Hepatocyte (in vitro differentiated cells): ENCODE measurements at regions not wholly inside any gene's neighbourhood (a gene's known extent, or its start where the extent isn't known, plus 50 kb on each side); places are given as distances from the start of the nearest gene placed in this dataset.

ENCODE experiments used
- DNase-seq: peaks from one replicate; pipeline ENCODE4 v3.0.0-alpha.2; 2016; ENCODE audit warnings: low spot score
- H2AFZ ChIP-seq: fragments of 200-600 bp; sonication (generic); 2 replicates; pipeline ENCODE4 v1.6.0; 2016; ENCODE audit warnings: antibody characterized with exemption, mild to moderate bottlenecking
- H3K27ac ChIP-seq: fragments of 200-600 bp; sonication (generic); 2 replicates; pipeline ENCODE4 v1.5.1; 2016; ENCODE audit warnings: mild to moderate bottlenecking
- H3K27me3 ChIP-seq: fragments of 200-600 bp; sonication (generic); 2 replicates; pipeline ENCODE4 v1.6.1; 2016
- H3K36me3 ChIP-seq: fragments of 200-600 bp; sonication (generic); replicated peaks from 2 replicates; pipeline ENCODE4 v1.5.1; 2016; ENCODE audit warnings: low read depth; ENCODE audit not compliant: insufficient read depth
- H3K4me1 ChIP-seq: fragments of 200-600 bp; sonication (generic); 2 replicates; pipeline ENCODE4 v1.5.1; 2016; ENCODE audit warnings: mild to moderate bottlenecking, moderate library complexity; ENCODE audit not compliant: insufficient read depth
- H3K4me2 ChIP-seq: fragments of 200-600 bp; sonication (generic); 2 replicates; pipeline ENCODE4 v1.6.0; 2016
- H3K4me3 ChIP-seq: fragments of 200-600 bp; sonication (generic); 2 replicates; pipeline ENCODE4 v1.5.1; 2016; ENCODE audit warnings: mild to moderate bottlenecking
- H3K79me2 ChIP-seq: fragments of 200-600 bp; sonication (generic); 2 replicates; pipeline ENCODE4 v1.6.0; 2017; ENCODE audit warnings: mild to moderate bottlenecking
- H3K9me2 ChIP-seq: fragments of 200-600 bp; sonication (generic); replicated peaks from 2 replicates; pipeline ENCODE4 v1.6.0; 2017; ENCODE audit warnings: mild to moderate bottlenecking; ENCODE audit not compliant: insufficient read depth
- H3K9me3 ChIP-seq: fragments of 200-600 bp; sonication (generic); 2 replicates; pipeline ENCODE4 v1.5.1; 2016; ENCODE audit warnings: low read depth, mild to moderate bottlenecking
- H4K20me1 ChIP-seq: fragments of 200-600 bp; sonication (generic); 2 replicates; pipeline ENCODE4 v1.6.0; 2016; ENCODE audit warnings: mild to moderate bottlenecking; ENCODE audit not compliant: insufficient read depth, poor library complexity, severe bottlenecking
- CTCF ChIP-seq: fragments of 200-600 bp; sonication (generic); IDR thresholded peaks from 2 replicates; pipeline ENCODE4 v1.5.1; 2016; ENCODE audit warnings: antibody characterized with exemption, mild to moderate bottlenecking; ENCODE audit not compliant: poor library complexity
- EZH2 ChIP-seq: fragments of 200-600 bp; sonication (generic); IDR thresholded peaks from 2 replicates; pipeline ENCODE4 v1.6.1; 2016; ENCODE audit warnings: antibody characterized with exemption, mild to moderate bottlenecking, borderline replicate concordance
- EZH2phosphoT487 ChIP-seq: fragments of 200-600 bp; sonication (generic); IDR thresholded peaks from one replicate; pipeline ENCODE4 v1.6.1; 2018; ENCODE audit warnings: antibody characterized with exemption, mild to moderate bottlenecking, low read depth, moderate library complexity; ENCODE audit not compliant: unreplicated experiment, severe bottlenecking
- WGBS: methylation state at CpG from one replicate; pipeline ENCODE4 v1.1.6; 2016; ENCODE audit warnings: low lambda C conversion rate; ENCODE audit errors: missing lambda C conversion rate; 5-methylcytosine and 5-hydroxymethylcytosine counted together

DNA sequence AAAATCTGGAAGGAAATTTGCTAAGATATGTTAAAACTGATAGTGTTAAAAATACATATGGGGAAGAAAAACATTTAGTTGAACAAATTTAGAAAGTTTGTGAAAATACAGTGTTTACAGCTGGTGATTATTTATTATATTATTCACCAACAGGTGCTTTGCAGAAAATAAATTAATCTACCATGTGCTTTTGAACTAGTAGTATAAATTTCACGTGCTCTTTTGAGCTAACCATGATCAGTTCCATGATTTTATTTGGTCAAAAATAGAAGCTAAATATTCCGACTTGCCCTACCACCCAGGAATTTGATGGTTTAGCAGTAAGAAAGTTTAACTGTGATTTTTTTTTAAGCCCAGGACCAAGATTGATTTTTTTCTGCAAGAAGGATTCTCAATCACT is 113.3 kb downstream of the SPRY2 start:
- no peak for DNase-seq
- Histone ChIP-seq H3K9me2 (no peaks in the 10 kb centered on the region), H3K9me3 (no peaks in the 10 kb centered on the region), H2AFZ (no peak overlapping the region), H3K79me2 (no peaks in the 10 kb centered on the region), H3K4me2 (no peak overlapping the region), H4K20me1 (no peaks in the 10 kb centered on the region), H3K4me1 (no peaks in the 10 kb centered on the region), H3K36me3 (no peaks in the 10 kb centered on the region), H3K27me3 (no peaks in the 10 kb centered on the region), H3K4me3 (no peak overlapping the region), H3K27ac (no peak overlapping the region)
- 92% methylated on average over 2 of the region's 2 CpGs for WGBS
- TF ChIP-seq CTCF (no peak), EZH2 (no peak), EZH2phosphoT487 (no peak)

- Histone ChIP-seq H3K9me2 (no peaks in the 10 kb centered on the region), H3K79me2 (no peaks in the 10 kb centered on the region), H3K36me3 (no peaks in the 10 kb centered on the region), H3K27me3 (no peaks in the 10 kb centered on the region), H4K20me1 (no peaks in the 10 kb centered on the region), H3K27ac (no peak overlapping the region), H3K4me1 (no peaks in the 10 kb centered on the region), H3K9me3 (no peaks in the 10 kb centered on the region), H3K4me2 (no peak overlapping the region), H3K4me3 (no peak overlapping the region), H2AFZ (no peak overlapping the region)
- WGBS = 86% methylated on average over 2 of the region's 2 CpGs
- TF ChIP-seq CTCF (no peak), EZH2phosphoT487 (no peak), EZH2 (no peak)
- no peak for DNase-seq
Measured at GRCh38 chr13:80226645-80227044, 114.3 kb downstream of the SPRY2 start.

- no peak for DNase-seq
- Histone ChIP-seq H3K36me3 (no peaks in the 10 kb centered on the region), H3K4me1 (no peaks in the 10 kb centered on the region), H4K20me1 (no peaks in the 10 kb centered on the region), H3K79me2 (no peaks in the 10 kb centered on the region), H3K4me2 (no peak overlapping the region), H3K4me3 (no peak overlapping the region), H3K9me3 (no peaks in the 10 kb centered on the region), H3K27ac (no peak overlapping the region), H3K9me2 (no peaks in the 10 kb centered on the region), H2AFZ (no peak overlapping the region), H3K27me3 (no peaks in the 10 kb centered on the region)
- no peak for TF ChIP-seq CTCF
- TF ChIP-seq EZH2 = no peak
- TF ChIP-seq EZH2phosphoT487 = no peak
Measured at GRCh38 chr13:80224468-80224867, 116.5 kb downstream of the SPRY2 start.
